HPDE6-E6E7 (cell line): ENCODE measurements at regions not wholly inside any gene's neighbourhood (a gene's known extent, or its start where the extent isn't known, plus 50 kb on each side); places are given as distances from the start of the nearest gene placed in this dataset.

ENCODE experiments used
- DNase-seq: peaks from one replicate; pipeline ENCODE4 v3.0.0; 2011; ENCODE audit warnings: missing footprints; ENCODE audit errors: extremely low spot score

GRCh38 chr13:104372095-104372655 is 1306.0 kb upstream of the SLC10A2 start:
- no peak for DNase-seq

GRCh38 chr13:104365430-104365829 is 1299.2 kb upstream of the SLC10A2 start:
- no peak for DNase-seq

GRCh38 chr13:104357672-104358354 is 1291.6 kb upstream of the SLC10A2 start:
- DNase-seq: no peak

GRCh38 chr13:104357174-104357573 is 1291.0 kb upstream of the SLC10A2 start:
- DNase-seq: no peak

- DNase-seq: no peak
These were observed 1288.9 kb upstream of the SLC10A2 start for GRCh38 chr13:104355041-104355670.

GRCh38 chr13:104327211-104327610 is 1261.0 kb upstream of the SLC10A2 start:
- DNase-seq: no peak

- DNase-seq: no peak
These were observed 1260.3 kb upstream of the SLC10A2 start for GRCh38 chr13:104326523-104326922.

- DNase-seq: no peak
These were observed 1255.5 kb upstream of the SLC10A2 start for GRCh38 chr13:104321756-104322155.

GRCh38 chr13:104320446-104320845 is 1254.2 kb upstream of the SLC10A2 start:
- DNase-seq: no peak

GRCh38 chr13:104318121-104318520 is 1251.9 kb upstream of the SLC10A2 start:
- DNase-seq: no peak

GRCh38 chr13:104315606-104316005 is 1249.4 kb upstream of the SLC10A2 start:
- peak; percentile 17 for DNase-seq

GRCh38 chr13:104314926-104315535 is 1248.8 kb upstream of the SLC10A2 start:
- no peak for DNase-seq

- no peak for DNase-seq
These were observed 1248.1 kb upstream of the SLC10A2 start for GRCh38 chr13:104314321-104314720.

GRCh38 chr13:104310861-104311260 is 1244.6 kb upstream of the SLC10A2 start:
- DNase-seq: no peak

- no peak for DNase-seq
These were observed 1243.2 kb upstream of the SLC10A2 start for GRCh38 chr13:104309431-104309830.

GRCh38 chr13:104301171-104301975 is 1235.2 kb upstream of the SLC10A2 start:
- no peak for DNase-seq

- no peak for DNase-seq
These were observed 1230.9 kb upstream of the SLC10A2 start for GRCh38 chr13:104297075-104297474.

- no peak for DNase-seq
These were observed 1230.1 kb upstream of the SLC10A2 start for GRCh38 chr13:104296286-104296685.

- no peak for DNase-seq
These were observed 1229.3 kb upstream of the SLC10A2 start for GRCh38 chr13:104295537-104295936.

GRCh38 chr13:104289400-104289799 is 1223.2 kb upstream of the SLC10A2 start:
- DNase-seq: no peak

- DNase-seq: no peak
These were observed 1222.3 kb upstream of the SLC10A2 start for GRCh38 chr13:104288496-104288895.
